Suprapubic skin (tissue), 3 donors: ENCODE measurements at regions not wholly inside any gene's neighbourhood (a gene's known extent, or its start where the extent isn't known, plus 50 kb on each side); places are given as distances from the start of the nearest gene placed in this dataset.

Source experiments
- CTCF ChIP-seq, 2 donors: fragments of 200-600 bp in 1 of 2; fragments of 450-650 bp in 1 of 2; sonication (generic) in 1 of 2; IDR thresholded peaks; one replicate each; pipeline ENCODE4 v1.5.1; 2016 to 2019; ENCODE audit warnings: antibody characterized with exemption in 2 of 2, mild to moderate bottlenecking in 1 of 2, moderate library complexity in 1 of 2
- EP300 ChIP-seq: sonication (generic); formaldehyde crosslinking; IDR thresholded peaks from one replicate; pipeline ENCODE4 v1.6.1; 2017; ENCODE audit warnings: antibody characterized with exemption

- TF ChIP-seq EP300 (no peak), CTCF (IDR thresholded peaks at IDR 0.05) (no peak)
Measured at GRCh38 chr1:222420633-222421032, 127.3 kb downstream of the HHIPL2 start.
